ENCODE measurements at regions not wholly inside any gene's neighbourhood (a gene's known extent, or its start where the extent isn't known, plus 50 kb on each side); places are given as distances from the start of the nearest gene placed in this dataset.
"Not testable (repeated sequence)": the region's sequence is repeated elsewhere in the genome, so short reads cannot be mapped to it uniquely, and the experiment has no call there.

DNA sequence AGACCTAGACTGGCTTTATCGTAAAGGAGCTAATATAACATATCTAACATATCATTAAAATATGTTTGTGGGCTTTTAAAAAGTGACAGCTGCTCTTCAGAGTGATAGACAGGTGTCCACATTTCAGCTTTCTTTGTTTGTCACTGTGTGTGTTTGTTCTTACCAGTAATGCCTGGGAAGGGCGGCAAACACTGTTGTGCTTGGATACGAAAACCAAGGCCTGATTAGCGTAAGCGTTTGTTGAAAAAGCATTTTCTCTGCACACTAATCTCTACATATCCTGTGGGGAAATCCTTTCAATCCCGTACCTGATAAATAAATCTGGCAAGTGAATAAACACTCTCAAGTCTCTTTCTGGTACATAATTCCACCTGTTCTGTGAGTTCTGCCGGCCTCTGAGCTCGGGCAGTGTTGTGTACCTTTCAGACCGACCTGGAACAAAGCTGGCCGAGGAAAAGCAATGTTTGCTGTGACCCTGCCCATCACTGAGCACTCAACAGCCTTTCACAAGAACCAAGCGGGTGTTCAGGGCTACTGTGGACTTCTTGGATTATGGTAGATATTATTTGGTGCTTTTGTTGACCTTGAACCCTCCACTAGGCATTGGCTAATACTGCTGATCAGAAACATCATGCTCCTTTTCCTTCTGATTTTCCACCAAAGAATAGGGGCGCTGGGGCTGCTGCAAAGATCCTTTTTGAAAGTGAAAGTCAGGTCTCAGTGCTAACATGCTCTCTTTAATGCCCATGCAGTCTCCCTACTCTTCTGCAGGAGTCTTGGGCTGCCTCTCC is 100.4 kb downstream of the CD83 start:
- DNase-seq = no peak

DNA sequence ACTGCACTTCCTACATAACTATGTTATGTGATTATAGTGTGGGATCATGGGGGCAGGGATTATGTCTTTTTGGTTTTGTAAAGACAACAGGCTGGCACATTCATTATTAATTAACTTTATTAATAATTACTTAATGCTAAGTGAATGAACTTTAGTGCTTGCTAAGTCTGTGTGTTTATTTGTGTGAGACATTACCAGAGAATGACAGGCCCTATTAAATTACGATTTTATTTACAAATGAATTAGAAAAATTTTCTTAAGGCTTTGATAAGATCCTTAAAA is 100.9 kb downstream of the CD83 start:
- no peak for DNase-seq

DNA sequence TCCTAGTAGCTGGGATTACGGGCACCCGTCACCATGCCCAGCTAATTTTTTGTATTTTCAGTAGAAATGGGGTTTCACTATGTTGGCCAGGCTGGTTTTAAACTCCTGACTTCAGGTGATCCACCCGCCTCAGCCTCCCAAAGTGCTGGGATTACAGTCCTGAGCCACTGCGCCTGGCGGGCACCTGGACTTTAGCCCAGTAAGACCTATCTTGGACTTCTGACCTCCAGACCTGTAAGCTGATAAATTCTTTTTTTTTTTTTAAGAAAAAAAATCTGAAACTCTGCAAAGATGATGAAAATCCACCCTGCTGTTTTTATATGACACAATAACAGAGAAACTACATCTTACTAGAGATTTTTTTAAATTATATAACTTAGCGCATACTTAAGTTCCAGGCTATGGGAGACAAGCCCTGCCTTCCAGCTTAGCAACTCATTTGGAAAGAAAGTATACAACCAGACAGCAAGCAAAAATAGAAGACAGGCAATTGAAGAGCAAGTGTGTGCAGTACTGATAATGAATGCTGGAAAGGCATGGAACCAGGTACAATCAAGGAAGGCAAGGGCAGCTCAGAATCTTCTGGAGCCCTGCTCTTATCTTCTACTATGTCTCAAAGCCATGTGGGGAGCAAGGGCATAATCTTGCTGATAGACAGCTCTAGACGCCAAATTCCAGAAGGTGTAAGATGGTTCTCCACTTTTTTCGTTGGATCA is 104.2 kb downstream of the CD83 start:
- no peak for DNase-seq

GRCh38 chr6:14222956-14223355 is 105.4 kb downstream of the CD83 start:
- DNase-seq = no peak

- DNase-seq = no peak
These were observed 107.0 kb downstream of the CD83 start for GRCh38 chr6:14224359-14225103.

DNA sequence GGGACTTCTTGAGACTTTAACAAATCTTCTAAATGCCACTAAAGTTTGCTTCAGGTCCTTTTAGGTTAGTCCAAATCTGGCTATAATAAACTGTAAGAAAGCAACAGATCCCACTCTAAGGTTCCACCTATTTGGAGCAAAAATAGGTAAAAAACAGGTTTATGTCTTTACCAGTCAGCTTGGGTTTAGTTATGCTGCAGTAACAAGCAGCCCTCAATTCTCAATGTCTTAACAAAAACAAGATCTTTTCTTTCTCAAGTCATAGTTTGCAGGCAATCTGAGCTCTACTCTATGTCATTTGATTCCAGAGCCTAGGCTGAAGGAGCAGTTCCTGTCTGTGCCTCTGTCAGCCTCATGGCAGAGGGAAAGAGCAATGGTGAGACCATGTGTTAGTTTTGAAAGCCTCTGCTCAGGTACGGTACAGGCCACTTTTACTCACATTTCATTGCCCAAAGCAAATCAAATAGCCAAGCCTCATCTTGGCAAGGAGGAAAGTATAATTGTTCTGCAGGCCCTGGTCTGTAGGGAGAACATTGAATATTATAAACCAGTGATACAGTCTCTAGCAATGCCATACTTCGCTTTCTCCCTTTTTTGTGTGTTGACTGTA is 108.6 kb downstream of the CD83 start:
- no peak for DNase-seq

GRCh38 chr6:14228571-14228970 is 111.0 kb downstream of the CD83 start:
- no peak for DNase-seq

GRCh38 chr6:14231071-14231483 is 113.5 kb downstream of the CD83 start:
- no peak for DNase-seq

DNA sequence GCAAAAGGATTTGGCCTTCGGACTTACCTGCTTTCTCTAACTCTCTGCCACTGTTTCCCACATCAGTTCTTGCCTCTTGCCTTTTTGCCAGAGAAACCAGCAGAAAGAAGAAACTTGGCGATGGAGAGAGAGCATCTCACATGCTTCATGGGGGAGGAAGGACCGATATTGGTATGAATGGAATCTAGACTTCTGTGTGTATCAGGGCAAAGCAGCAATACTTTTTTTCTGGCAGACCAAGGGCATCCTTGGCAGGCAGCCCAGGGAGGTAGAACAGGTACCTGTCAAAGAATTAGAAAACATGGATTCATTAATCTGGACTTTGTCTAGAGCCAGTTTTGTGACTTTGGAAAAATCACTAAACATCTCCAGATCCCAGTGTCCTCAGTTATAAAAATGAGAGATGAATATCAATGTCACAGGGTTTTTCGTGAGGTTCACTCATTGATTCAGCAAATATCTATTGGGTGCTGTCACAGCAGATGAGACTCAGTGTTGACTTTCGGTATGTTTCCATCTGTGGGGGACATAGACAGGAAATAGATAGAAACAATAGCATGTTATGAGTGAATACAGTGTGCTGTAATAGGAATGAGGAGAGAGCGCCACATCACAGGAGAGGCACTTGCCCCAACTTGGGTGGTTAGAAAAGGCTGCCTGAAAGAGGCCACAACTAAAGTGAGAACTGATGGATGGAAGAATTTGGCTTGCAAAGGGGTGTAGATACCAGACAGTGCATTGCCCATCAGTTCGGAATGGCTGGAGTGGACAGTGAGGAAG is 114.1 kb downstream of the CD83 start:
- no peak for DNase-seq

DNA sequence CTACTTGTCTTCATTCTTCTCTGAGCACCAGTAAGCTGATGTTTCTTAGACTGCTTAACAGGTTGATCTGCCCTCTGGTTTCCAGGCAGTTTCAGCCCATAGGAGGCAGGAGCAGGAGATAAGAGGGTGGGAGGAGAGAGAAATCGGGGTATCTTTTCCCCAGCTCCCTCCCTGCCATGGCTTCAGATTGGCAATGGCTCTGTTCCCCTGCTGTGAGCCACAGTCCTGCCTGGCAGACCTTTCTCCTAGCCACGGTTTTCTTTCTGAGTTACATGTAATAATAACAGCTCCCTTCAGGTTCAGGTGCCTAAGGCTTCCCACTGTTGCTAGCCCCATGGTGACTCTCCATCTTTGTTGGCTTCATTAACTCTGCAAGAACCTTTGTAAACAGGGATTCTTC is 115.3 kb downstream of the CD83 start:
- no peak for DNase-seq

DNA sequence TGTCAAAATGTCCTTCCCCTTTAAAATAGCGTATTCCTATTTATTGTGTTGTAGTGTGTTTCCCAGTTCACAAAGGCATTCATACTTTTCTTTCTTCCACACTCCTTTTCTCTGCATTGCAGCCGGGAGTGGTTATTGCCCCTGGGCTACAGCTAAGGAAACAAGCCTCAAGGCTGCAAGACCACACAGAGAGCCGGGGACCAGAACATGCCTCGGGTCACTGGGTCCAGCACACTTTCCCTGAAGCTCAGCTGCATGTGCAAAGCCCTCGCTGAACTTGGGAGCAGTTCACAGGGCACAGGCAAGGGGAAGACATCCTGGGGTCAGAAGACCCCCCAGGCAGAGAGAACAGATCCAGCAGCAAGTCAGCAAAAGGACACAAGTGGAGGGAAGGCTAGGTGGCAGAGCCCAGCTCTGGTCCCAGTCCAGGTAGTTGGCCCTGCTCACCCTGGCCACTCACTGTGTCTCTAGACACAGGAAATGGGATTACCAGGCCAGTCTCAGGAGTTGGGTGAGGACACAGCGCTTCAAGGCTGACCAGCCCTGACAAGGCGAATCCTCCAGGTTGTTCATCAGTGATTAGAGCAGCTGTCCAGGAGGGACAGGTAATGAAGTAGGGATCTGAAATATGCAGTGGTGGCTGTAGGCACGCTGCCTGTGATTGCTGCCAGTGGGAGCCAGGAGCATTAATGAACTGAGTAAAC is 118.2 kb downstream of the CD83 start:
- no peak for DNase-seq

DNA sequence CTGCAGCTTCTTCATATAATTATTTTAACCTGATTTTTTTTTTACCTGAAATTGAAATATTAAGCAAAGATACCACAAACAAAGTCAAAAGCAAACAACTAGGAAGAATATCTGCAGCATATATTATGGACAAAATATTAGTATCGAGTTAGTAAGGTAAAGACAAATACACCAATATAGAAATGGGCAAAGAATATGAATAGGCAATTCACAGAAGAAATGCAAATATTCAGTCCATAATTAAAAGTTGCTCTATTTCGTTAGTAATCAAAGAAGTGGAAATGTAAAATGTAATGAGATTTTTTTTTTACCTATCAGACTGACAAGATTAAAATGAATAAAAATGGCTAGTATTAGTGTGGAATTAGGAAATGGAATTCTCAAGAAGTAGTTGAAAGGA is 121.5 kb downstream of the CD83 start:
- DNase-seq = no peak

GRCh38 chr6:14240411-14241166 is 123.0 kb downstream of the CD83 start:
- no peak for DNase-seq

DNA sequence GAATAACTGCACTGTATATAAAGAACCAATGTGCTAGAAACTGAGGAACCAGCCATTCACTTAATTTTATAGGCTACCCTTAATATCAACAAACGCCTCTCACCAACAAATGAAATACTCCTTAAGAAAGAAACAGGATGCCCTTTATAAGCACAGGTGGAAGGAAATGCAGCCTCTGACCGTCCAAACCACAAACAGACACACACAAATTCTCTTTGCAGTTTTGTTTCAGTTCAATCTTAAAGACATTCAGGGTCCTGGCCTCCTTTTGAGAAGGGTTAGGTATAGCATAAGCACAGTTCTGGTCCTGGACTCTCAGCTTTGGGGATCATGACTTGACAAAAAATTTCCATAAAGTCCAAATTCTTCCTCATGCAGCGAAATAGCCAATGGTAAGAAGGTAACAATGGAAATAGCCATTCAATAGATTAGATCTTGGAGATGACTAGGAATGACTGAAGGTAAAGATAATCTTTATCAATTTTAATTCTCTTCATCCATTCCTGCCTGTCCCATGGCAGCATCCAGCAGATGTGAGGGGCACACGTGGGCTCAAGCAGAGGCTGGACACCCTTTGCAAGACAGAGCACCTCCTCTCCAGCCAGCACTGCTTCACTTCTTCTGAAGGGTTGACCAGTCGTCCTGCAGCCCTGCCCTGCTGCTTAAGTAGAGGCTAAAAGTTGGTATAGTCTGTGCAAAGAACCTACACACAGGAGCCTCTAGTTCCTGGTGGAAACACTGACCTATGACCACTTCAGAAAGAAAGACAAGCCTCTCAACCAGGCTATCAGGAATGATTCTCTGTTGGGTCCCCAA is 123.9 kb downstream of the CD83 start:
- no peak for DNase-seq

DNA sequence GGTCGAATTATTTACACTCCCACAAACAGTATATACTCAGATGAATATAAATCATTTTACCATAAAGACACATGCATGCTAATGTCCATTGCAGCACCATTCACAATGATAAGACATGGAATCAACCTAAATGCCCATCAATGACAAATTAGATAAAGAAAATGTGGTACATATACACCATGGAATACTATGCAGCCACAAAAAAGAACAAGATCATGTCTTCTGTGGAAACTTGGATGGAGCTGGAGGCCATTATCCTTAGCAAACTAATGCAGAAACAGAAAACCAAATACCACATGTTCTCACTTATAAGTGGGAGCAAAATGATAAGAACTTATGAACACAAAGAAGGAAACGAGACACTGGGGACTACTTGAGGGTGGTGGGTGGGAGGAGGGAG is 125.3 kb downstream of the CD83 start:
- DNase-seq = not testable (repeated sequence)

DNA sequence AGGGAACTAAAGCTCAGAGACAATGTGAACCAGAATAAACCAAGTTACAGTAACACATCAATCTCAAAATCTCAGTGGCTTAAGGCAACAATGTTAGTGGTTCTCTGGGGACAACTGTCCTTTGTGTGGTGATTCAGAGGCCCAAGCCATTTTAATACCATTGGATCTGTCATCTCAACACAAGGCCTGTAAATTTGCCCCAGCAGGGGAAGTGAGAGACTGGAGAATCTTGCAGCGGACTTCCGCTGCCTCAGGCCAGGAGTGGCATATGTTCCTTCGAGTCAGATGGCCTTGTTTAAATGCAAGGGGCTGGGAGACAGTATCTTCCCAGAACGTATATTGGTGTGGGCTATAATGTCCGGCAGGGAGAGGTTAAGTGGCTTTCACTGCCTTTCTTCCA is 126.0 kb downstream of the CD83 start:
- DNase-seq = no peak

GRCh38 chr6:14246876-14247275 is 129.3 kb downstream of the CD83 start:
- no peak for DNase-seq

- no peak for DNase-seq
These were observed 133.0 kb downstream of the CD83 start for GRCh38 chr6:14250573-14250972.

DNA sequence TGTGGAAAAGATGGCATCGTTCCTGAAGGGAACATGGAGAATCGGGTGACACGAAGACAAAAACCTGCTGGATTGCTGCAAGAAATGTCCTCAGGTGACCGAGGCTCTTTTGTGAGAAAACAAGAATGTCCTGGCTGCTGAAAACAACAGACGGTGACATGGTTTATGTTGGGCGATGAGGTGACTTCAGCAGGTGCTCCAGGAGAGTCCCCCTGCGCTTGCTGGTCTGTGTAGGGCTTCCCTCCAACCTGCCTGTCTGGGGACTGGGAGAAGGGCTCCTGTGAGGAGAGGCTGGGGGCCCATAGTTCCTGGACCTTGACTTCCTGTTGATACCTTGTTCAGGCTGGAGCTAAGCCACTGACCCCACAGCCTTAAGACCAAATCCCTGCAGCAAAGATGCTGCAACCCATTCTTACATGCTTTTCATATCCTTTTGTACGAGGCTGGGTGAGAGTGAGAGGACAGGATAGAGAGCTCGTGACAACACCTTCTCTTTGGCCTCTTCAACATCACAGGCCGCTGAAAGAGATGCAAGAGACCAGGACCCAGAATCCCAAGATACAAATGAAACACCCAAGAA is 134.8 kb downstream of the CD83 start:
- no peak for DNase-seq

DNA sequence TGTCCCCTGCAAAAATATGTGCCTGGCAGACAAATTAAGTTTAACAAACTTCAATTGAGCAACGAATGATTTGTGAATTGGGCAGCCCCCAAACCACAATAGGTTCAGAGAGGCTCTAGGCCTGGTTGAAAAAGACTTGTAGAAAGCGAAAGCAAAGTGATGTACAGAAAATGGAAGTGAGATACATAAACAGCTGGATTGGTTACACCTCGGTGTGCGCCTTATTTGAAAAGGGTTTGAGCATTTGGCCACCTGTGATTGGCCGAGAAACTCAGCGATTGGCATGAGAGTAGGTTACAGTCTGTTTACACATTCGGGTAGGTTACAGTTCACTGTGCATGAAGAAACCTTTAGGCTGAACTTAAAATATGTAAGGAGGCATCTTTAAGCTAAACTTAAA is 136.9 kb downstream of the CD83 start:
- DNase-seq = no peak
